ENCODE measurements at regions not wholly inside any gene's neighbourhood (a gene's known extent, or its start where the extent isn't known, plus 50 kb on each side); places are given as distances from the start of the nearest gene placed in this dataset.

- no peaks in the 10 kb centered on the region for H3K4me1 Mint-ChIP-seq (ENCODE audit: low read depth)
- no peaks in the 10 kb centered on the region for H3K27me3 Mint-ChIP-seq
- intact Hi-C loops (cut with micrococcal nuclease): no loop called here
- ATAC-seq (no peak), DNase-seq (no peak)
- TF ChIP-seq, protein P1, sequence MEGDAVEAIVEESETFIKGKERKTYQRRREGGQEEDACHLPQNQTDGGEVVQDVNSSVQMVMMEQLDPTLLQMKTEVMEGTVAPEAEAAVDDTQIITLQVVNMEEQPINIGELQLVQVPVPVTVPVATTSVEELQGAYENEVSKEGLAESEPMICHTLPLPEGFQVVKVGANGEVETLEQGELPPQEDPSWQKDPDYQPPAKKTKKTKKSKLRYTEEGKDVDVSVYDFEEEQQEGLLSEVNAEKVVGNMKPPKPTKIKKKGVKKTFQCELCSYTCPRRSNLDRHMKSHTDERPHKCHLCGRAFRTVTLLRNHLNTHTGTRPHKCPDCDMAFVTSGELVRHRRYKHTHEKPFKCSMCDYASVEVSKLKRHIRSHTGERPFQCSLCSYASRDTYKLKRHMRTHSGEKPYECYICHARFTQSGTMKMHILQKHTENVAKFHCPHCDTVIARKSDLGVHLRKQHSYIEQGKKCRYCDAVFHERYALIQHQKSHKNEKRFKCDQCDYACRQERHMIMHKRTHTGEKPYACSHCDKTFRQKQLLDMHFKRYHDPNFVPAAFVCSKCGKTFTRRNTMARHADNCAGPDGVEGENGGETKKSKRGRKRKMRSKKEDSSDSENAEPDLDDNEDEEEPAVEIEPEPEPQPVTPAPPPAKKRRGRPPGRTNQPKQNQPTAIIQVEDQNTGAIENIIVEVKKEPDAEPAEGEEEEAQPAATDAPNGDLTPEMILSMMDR (IDR thresholded peaks at IDR 0.05): no peak
- no peaks in the 10 kb centered on the region for H3K36me3 Mint-ChIP-seq (ENCODE audit: low read depth)
- H3K9me3 Mint-ChIP-seq: no peaks in the 10 kb centered on the region
- H3K4me3 Mint-ChIP-seq: no peak overlapping the region
- H3K27ac Mint-ChIP-seq: no peak overlapping the region
- CTCF ChIA-PET: no interaction called here
- POLR2A ChIA-PET: no interaction called here
Measured at GRCh38 chrX:68992821-68993397, 164.1 kb downstream of the EFNB1 start.

DNA sequence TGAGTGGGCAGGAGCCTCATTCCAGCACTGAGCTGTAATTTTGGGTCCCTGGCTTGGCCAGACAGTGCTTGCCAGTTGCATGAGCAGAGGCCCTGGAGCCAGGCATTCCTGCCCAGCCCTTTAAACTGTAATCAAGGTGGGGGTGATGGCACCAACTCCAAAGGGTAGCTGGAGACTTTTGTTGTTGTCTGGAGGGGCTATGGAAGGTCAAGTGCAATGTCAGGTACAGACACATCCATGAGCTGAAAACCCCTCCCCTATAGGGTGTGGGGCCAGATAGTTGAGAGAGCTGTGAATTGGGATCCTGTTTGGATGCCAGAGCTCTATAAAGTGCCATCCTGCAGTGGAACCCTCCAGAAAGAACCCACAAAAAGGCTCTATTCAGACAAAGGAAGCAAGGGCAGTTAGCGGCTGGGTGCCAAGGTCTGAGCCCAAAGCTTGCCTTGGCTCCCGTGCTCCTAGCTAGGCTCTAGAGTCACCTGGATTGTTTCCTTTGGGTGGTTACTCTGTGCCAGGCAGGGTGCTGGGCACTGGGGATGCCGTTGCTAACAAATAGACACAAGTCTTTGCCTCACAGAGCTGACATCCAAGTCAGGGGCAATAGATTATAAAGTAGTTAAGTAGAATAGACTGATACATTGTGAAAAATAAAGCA lies 163.0 kb downstream of the EFNB1 start:
- ATAC-seq: no peak
- intact Hi-C loops (cut with micrococcal nuclease): no loop called here
- Mint-ChIP-seq H3K9me3 (no peaks in the 10 kb centered on the region), H3K27me3 (no peaks in the 10 kb centered on the region), H3K4me3 (no peak overlapping the region), H3K36me3 (ENCODE audit: low read depth) (no peaks in the 10 kb centered on the region), H3K27ac (no peak overlapping the region), H3K4me1 (ENCODE audit: low read depth) (no peaks in the 10 kb centered on the region)
- CTCF ChIA-PET: no interaction called here
- TF ChIP-seq, protein P1 (IDR thresholded peaks at IDR 0.05): no peak
- DNase-seq: no peak
- POLR2A ChIA-PET: no interaction called here

- H3K36me3 Mint-ChIP-seq (ENCODE audit: low read depth): no peaks in the 10 kb centered on the region
- no peak for DNase-seq
- H3K27me3 Mint-ChIP-seq: no peaks in the 10 kb centered on the region
- no peak for ATAC-seq
- no peaks in the 10 kb centered on the region for H3K9me3 Mint-ChIP-seq
- no peaks in the 10 kb centered on the region for H3K4me1 Mint-ChIP-seq (ENCODE audit: low read depth)
- TF ChIP-seq, protein P1 (IDR thresholded peaks at IDR 0.05): no peak
- ChIA-PET CTCF (no interaction called here), POLR2A (no interaction called here)
- no peak overlapping the region for H3K4me3 Mint-ChIP-seq
- intact Hi-C loops (cut with micrococcal nuclease): no loop called here
- H3K27ac Mint-ChIP-seq: no peak overlapping the region
Measured at GRCh38 chrX:68990948-68991347, 162.1 kb downstream of the EFNB1 start.

DNA sequence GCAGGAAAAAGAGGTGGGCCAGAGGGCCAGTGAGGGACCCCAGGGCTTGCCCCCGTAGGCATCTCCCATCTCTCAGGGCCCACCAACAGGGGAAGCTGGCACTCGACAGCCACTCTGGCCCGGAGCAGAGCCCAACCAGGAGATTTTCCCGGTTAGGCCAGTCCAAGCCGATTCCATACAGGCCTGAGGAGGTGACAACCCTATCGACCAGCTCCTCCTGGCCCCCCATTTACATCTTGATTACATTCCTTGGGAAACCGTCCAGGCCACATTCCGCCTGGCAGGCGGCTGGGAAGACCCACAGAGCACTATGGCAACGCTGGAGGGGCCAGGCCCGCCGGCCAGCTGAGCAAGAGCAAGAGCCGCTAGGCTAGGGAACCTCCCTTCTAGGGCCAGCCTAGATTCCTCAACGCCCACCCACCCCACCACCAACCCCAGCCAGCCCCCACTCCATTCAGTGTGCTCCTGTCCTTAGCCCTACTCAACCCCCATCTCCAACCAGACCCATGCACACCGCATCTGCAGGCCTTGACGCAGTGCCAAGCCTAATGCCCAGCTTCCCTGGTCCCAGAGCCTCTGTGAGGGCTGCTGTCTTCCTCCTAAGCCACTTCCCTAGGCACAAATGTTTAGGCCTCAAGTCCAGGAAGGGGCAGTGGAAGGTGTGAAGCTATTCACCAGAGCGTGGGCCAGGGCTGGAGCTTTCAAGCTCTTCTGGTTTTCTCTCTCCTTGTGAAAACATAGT lies 161.2 kb downstream of the EFNB1 start:
- ChIA-PET POLR2A (no interaction called here), CTCF (no interaction called here)
- no peak for DNase-seq
- no peaks in the 10 kb centered on the region for H3K9me3 Mint-ChIP-seq
- intact Hi-C loops (cut with micrococcal nuclease): no loop called here
- no peak for ATAC-seq
- no peaks in the 10 kb centered on the region for H3K36me3 Mint-ChIP-seq (ENCODE audit: low read depth)
- no peak overlapping the region for H3K27ac Mint-ChIP-seq
- no peaks in the 10 kb centered on the region for H3K27me3 Mint-ChIP-seq
- TF ChIP-seq, protein P1 (IDR thresholded peaks at IDR 0.05): no peak
- H3K4me1 Mint-ChIP-seq (ENCODE audit: low read depth): no peaks in the 10 kb centered on the region
- H3K4me3 Mint-ChIP-seq: no peak overlapping the region

DNA sequence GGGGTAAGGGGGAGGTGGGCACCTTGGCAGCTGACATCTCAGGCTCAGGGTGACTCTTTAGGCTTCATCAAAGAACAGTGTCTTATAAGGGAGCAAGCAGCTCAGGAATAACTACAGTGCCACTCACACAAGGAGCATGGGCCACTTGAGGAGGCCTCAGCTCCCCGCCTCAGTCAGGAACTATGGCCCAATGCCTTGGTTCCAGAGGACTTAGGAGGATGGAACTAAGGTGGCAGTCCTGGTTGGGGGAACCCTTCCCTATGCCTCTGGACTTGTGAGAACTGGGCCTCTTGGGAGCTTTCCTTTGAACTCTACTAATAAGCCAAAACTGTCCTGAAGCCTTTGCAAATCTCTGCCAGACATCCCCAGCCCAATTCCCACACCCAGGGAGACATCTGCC lies 160.6 kb downstream of the EFNB1 start:
- no peak overlapping the region for H3K4me3 Mint-ChIP-seq
- ChIA-PET CTCF (no interaction called here), POLR2A (no interaction called here)
- H3K9me3 Mint-ChIP-seq: no peaks in the 10 kb centered on the region
- TF ChIP-seq, protein P1 (IDR thresholded peaks at IDR 0.05): no peak
- H3K27me3 Mint-ChIP-seq: no peaks in the 10 kb centered on the region
- H3K4me1 Mint-ChIP-seq (ENCODE audit: low read depth): no peaks in the 10 kb centered on the region
- DNase-seq (no peak), ATAC-seq (no peak)
- intact Hi-C loops (cut with micrococcal nuclease): no loop called here
- H3K27ac Mint-ChIP-seq: no peak overlapping the region
- no peaks in the 10 kb centered on the region for H3K36me3 Mint-ChIP-seq (ENCODE audit: low read depth)

Data from activated CD8-positive, alpha-beta T cell treated with anti-CD3 and anti-CD28 coated beads for 36 hours (primary cell).